NCI-H1436 (cell line): ENCODE measurements at regions not wholly inside any gene's neighbourhood (a gene's known extent, or its start where the extent isn't known, plus 50 kb on each side); places are given as distances from the start of the nearest gene placed in this dataset.
A peak's percentile ranks its signal among the peaks of the same experiment; 100 is the strongest.
"Not testable (repeated sequence)": the region's sequence is repeated elsewhere in the genome, so short reads cannot be mapped to it uniquely, and the experiment has no call there.

Source experiments
- DNase-seq: peaks from one replicate; lab custom pipeline; 2025; lab: John Stamatoyannopoulos, UW

- not testable (repeated sequence) for DNase-seq
Measured at GRCh38 chr1:149635290-149635899, 51.7 kb downstream of the PPIAL4C start.

GRCh38 chr1:149636286-149637122 lies 52.9 kb downstream of the PPIAL4C start:
- peak; percentile 31 for DNase-seq

- not testable (repeated sequence) for DNase-seq
Measured at GRCh38 chr1:149638481-149638880, 54.8 kb downstream of the PPIAL4C start.

GRCh38 chr1:149638901-149639658 lies 55.4 kb downstream of the PPIAL4C start:
- not testable (repeated sequence) for DNase-seq

- not testable (repeated sequence) for DNase-seq
Measured at GRCh38 chr1:149641179-149641578, 57.5 kb downstream of the PPIAL4C start.

GRCh38 chr1:149644818-149645217 lies 61.2 kb downstream of the PPIAL4C start:
- not testable (repeated sequence) for DNase-seq

GRCh38 chr1:149646360-149647017 lies 62.8 kb downstream of the PPIAL4C start:
- DNase-seq, result not testable (repeated sequence)

GRCh38 chr1:149647018-149647373 lies 63.3 kb downstream of the PPIAL4C start:
- not testable (repeated sequence) for DNase-seq

GRCh38 chr1:149657750-149658149 lies 74.1 kb downstream of the PPIAL4C start:
- not testable (repeated sequence) for DNase-seq

GRCh38 chr1:149658175-149658574 lies 74.5 kb downstream of the PPIAL4C start:
- not testable (repeated sequence) for DNase-seq

- DNase-seq, result not testable (repeated sequence)
Measured at GRCh38 chr1:149664624-149665023, 81.0 kb downstream of the PPIAL4C start.

- DNase-seq, result not testable (repeated sequence)
Measured at GRCh38 chr1:149665033-149665432, 81.4 kb downstream of the PPIAL4C start.

- not testable (repeated sequence) for DNase-seq
Measured at GRCh38 chr1:149665528-149665927, 81.9 kb downstream of the PPIAL4C start.

- not testable (repeated sequence) for DNase-seq
Measured at GRCh38 chr1:149673231-149673909, 89.7 kb downstream of the PPIAL4C start.

GRCh38 chr1:149674921-149675320 lies 91.3 kb downstream of the PPIAL4C start:
- not testable (repeated sequence) for DNase-seq

GRCh38 chr1:149677359-149677758 lies 93.7 kb downstream of the PPIAL4C start:
- not testable (repeated sequence) for DNase-seq

- DNase-seq, result not testable (repeated sequence)
Measured at GRCh38 chr1:149686593-149687238, 95.8 kb upstream of the FCGR1A start.

- DNase-seq, result not testable (repeated sequence)
Measured at GRCh38 chr1:149691399-149691798, 91.1 kb upstream of the FCGR1A start.

- not testable (repeated sequence) for DNase-seq
Measured at GRCh38 chr1:149692804-149693539, 89.5 kb upstream of the FCGR1A start.

GRCh38 chr1:149695066-149695465 lies 87.4 kb upstream of the FCGR1A start:
- DNase-seq, result not testable (repeated sequence)
